Fibroblast of lung (primary cell): ENCODE measurements at regions not wholly inside any gene's neighbourhood (a gene's known extent, or its start where the extent isn't known, plus 50 kb on each side); places are given as distances from the start of the nearest gene placed in this dataset.

Experiments used
- DNase-seq, 2 donors: peaks; one replicate each; pipeline versions ENCODE4 v3.0.0 to v3.0.0-alpha.2; 2010; ENCODE audit warnings: low read depth in 2 of 2
- H2AFZ ChIP-seq: 2 replicates; pipeline ENCODE4 v1.5.1; 2012; ENCODE audit warnings: low read length, control low read depth, inconsistent platforms
- H3K27ac ChIP-seq: 2 replicates; pipeline ENCODE4 v1.5.1; 2011; ENCODE audit warnings: low read length, control low read depth; ENCODE audit not compliant: insufficient read depth
- H3K27me3 ChIP-seq: 2 replicates; pipeline ENCODE4 v1.5.1; 2011; ENCODE audit warnings: mild to moderate bottlenecking, low read length; ENCODE audit not compliant: control insufficient read depth, insufficient read depth
- H3K36me3 ChIP-seq: 2 replicates; pipeline ENCODE4 v1.5.1; 2011; ENCODE audit warnings: low read length; ENCODE audit not compliant: control insufficient read depth, insufficient read depth
- H3K4me1 ChIP-seq: 2 replicates; pipeline ENCODE4 v1.5.1; 2011; ENCODE audit warnings: low read length; ENCODE audit not compliant: control insufficient read depth, insufficient read depth; ENCODE audit errors: extremely low read depth
- H3K4me2 ChIP-seq: 2 replicates; pipeline ENCODE4 v1.5.1; 2011; ENCODE audit warnings: low read length, control low read depth; ENCODE audit not compliant: insufficient read depth; ENCODE audit errors: extremely low read depth
- H3K4me3 ChIP-seq, 4 experiments: fragments of 200-600 bp in 1 of 4; sonication (generic) in 1 of 4; replicated peaks in 1 of 4; 2 replicates each; pipeline ENCODE4 v1.5.1; 2011 to 2016; ENCODE audit warnings: low read length in 4 of 4, low read depth in 3 of 4, mild to moderate bottlenecking in 3 of 4, control low read depth in 2 of 4, inconsistent platforms in 1 of 4, mixed read lengths in 1 of 4; ENCODE audit not compliant: insufficient read depth in 1 of 4; ENCODE audit errors: control extremely low read depth in 1 of 4
- H3K79me2 ChIP-seq: 2 replicates; pipeline ENCODE4 v1.5.1; 2012; ENCODE audit warnings: mild to moderate bottlenecking, low read length, inconsistent platforms; ENCODE audit not compliant: control insufficient read depth, insufficient read depth
- H3K9ac ChIP-seq: 2 replicates; pipeline ENCODE4 v1.5.1; 2011; ENCODE audit warnings: mild to moderate bottlenecking, low read length, control low read depth; ENCODE audit not compliant: insufficient read depth
- H3K9me3 ChIP-seq: 2 replicates; pipeline ENCODE4 v1.5.1; 2012; ENCODE audit warnings: low read depth, low read length; ENCODE audit not compliant: control insufficient read depth, insufficient read depth
- H4K20me1 ChIP-seq: 2 replicates; pipeline ENCODE4 v1.5.1; 2011; ENCODE audit warnings: low read length; ENCODE audit not compliant: control insufficient read depth, insufficient read depth; ENCODE audit errors: extremely low read depth
- EZH2 ChIP-seq: IDR thresholded peaks from 2 replicates; pipeline ENCODE4 v1.5.1; 2012; ENCODE audit warnings: low read length, control low read depth, mild to moderate bottlenecking; ENCODE audit errors: missing control alignments
- TF ChIP-seq, protein P1 (sequence below), 2 donors: IDR thresholded peaks in 1 of 2; conservative IDR thresholded peaks in 1 of 2; 1 replicate in 1 of 2; 2 replicates in 1 of 2; pipeline ENCODE4 v1.5.1; 2011 to 2012; ENCODE audit warnings: low read length in 2 of 2, control low read depth in 1 of 2, inconsistent platforms in 1 of 2, low read depth in 1 of 2, mild to moderate bottlenecking in 1 of 2

DNA sequence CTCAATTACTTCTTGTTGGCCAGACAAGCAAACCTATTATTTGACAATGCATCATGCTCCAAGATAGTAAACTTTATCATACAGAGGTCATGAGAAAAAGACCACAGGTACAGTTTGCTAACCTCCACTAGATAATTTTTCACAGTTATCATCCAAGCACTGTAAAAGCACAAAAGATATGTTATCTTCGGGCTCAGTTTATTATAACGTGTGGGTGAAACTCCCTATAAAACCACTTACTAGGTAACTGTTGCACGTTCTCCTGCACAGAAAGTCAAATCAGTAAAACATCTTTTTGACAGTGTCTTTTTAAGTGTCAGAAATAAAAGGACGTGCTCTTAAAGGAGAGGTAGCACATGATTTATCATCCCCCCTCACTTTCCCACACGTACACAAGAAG lies 94.7 kb upstream of the BCL11A start:
- no peak overlapping the region for H3K4me2 ChIP-seq
- no peak overlapping the region for H2AFZ ChIP-seq
- no peaks in the 10 kb centered on the region for H3K36me3 ChIP-seq
- TF ChIP-seq, protein P1, sequence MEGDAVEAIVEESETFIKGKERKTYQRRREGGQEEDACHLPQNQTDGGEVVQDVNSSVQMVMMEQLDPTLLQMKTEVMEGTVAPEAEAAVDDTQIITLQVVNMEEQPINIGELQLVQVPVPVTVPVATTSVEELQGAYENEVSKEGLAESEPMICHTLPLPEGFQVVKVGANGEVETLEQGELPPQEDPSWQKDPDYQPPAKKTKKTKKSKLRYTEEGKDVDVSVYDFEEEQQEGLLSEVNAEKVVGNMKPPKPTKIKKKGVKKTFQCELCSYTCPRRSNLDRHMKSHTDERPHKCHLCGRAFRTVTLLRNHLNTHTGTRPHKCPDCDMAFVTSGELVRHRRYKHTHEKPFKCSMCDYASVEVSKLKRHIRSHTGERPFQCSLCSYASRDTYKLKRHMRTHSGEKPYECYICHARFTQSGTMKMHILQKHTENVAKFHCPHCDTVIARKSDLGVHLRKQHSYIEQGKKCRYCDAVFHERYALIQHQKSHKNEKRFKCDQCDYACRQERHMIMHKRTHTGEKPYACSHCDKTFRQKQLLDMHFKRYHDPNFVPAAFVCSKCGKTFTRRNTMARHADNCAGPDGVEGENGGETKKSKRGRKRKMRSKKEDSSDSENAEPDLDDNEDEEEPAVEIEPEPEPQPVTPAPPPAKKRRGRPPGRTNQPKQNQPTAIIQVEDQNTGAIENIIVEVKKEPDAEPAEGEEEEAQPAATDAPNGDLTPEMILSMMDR (conservative IDR thresholded peaks at IDR 0.05 in 1 of 2, IDR thresholded peaks at IDR 0.05 in 1 of 2; ENCODE audit: low read depth in 1 of 2, low read length in 2 of 2): no peak
- no peak for TF ChIP-seq EZH2
- no peak overlapping the region for H3K9ac ChIP-seq
- H3K9me3 ChIP-seq: no peaks in the 10 kb centered on the region
- no peak overlapping the region for H3K27ac ChIP-seq
- DNase-seq: no peak
- H3K79me2 ChIP-seq: no peaks in the 10 kb centered on the region
- no peaks in the 10 kb centered on the region for H4K20me1 ChIP-seq
- H3K4me3 ChIP-seq: no peak overlapping the region
- H3K4me1 ChIP-seq: no peaks in the 10 kb centered on the region
- peaks cover 3% of the 10 kb centered on the region for H3K27me3 ChIP-seq

DNA sequence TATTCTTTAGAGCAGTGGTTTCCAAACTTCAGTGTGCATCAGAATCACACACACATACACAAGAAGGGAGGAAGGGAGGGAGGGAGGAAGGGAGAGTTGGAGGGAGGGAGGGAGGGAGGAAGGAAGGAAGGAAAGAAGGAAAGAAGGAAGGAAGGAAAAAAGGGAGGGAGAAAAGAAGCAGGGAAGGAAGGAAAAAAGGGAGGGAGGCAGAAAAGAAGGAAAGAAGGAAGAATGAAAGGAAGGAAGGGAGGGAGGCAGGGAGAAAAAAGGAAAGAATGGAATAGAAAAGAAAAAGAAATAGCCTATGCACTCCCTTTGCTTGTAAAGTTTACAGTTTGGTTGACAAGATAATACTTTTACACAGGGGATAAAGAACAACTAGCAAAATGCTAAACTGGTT lies 96.3 kb upstream of the BCL11A start:
- peaks cover 3% of the 10 kb centered on the region for H3K27me3 ChIP-seq
- TF ChIP-seq, protein P1 (conservative IDR thresholded peaks at IDR 0.05 in 1 of 2, IDR thresholded peaks at IDR 0.05 in 1 of 2; ENCODE audit: low read depth in 1 of 2, low read length in 2 of 2): no peak
- no peak for TF ChIP-seq EZH2
- H3K79me2 ChIP-seq: no peaks in the 10 kb centered on the region

DNA sequence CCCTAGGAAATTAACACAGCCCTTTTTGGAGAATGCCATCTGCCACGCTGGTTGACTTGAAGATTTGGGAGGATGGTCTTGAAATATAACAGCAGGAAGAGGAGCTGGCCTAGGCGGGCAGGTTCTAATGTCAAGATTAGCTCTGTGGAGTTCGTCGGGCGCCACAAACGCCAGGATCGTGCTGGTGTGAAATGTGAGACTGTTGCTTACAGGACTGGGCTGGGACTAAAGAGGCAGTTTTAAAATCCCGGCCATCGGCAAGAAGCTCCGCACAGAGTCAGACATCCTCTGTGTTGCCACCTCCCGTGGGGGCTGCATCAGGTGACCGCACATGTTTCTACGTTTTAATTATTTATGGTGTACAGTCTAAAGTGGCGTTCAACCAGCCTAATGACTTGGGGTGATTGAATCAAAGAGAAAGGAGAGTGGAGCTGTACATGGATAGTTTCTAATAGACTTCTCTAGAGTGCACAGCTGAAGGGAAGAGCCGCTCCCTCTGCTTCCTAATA lies 99.4 kb upstream of the BCL11A start:
- H3K79me2 ChIP-seq: no peaks in the 10 kb centered on the region
- H4K20me1 ChIP-seq: no peaks in the 10 kb centered on the region
- H3K36me3 ChIP-seq: no peaks in the 10 kb centered on the region
- no peaks in the 10 kb centered on the region for H3K9me3 ChIP-seq
- TF ChIP-seq EZH2: no peak
- TF ChIP-seq, protein P1 (conservative IDR thresholded peaks at IDR 0.05 in 1 of 2, IDR thresholded peaks at IDR 0.05 in 1 of 2; ENCODE audit: low read depth in 1 of 2, low read length in 2 of 2): no peak
- H3K4me3 ChIP-seq: no peak overlapping the region
- H2AFZ ChIP-seq: no peak overlapping the region
- H3K4me1 ChIP-seq: no peaks in the 10 kb centered on the region
- no peak overlapping the region for H3K27ac ChIP-seq
- H3K9ac ChIP-seq: no peak overlapping the region
- peaks cover 3% of the 10 kb centered on the region for H3K27me3 ChIP-seq
- no peak overlapping the region for H3K4me2 ChIP-seq
- no peak for DNase-seq

More for the DNA sequence above, 96.3 kb upstream of the BCL11A start:
- H3K9me3 ChIP-seq: no peaks in the 10 kb centered on the region
- H3K9ac ChIP-seq: no peak overlapping the region
- no peak overlapping the region for H2AFZ ChIP-seq
- H3K27ac ChIP-seq: no peak overlapping the region
- no peaks in the 10 kb centered on the region for H3K4me1 ChIP-seq
- no peaks in the 10 kb centered on the region for H3K36me3 ChIP-seq
- no peak overlapping the region for H3K4me3 ChIP-seq
- DNase-seq: no peak
- no peak overlapping the region for H3K4me2 ChIP-seq
- H4K20me1 ChIP-seq: no peaks in the 10 kb centered on the region
